B cell (primary cell): ENCODE measurements at regions not wholly inside any gene's neighbourhood (a gene's known extent, or its start where the extent isn't known, plus 50 kb on each side); places are given as distances from the start of the nearest gene placed in this dataset.

Experiments used
- ATAC-seq: fragments of 200-7000 bp; cut with Tn5 transposase; one replicate; pipeline ENCODE4 v1.10.0; 2021; ENCODE audit warnings: low read depth, mild to moderate bottlenecking, moderate number of reproducible peaks, moderate library complexity
- CTCF ChIA-PET: fragments of 350-600 bp; sonication (Branson Sonifier 250); formaldehyde crosslinking; loops from one replicate; lab custom pipeline; 2021; ENCODE audit warnings: antibody characterized with exemption, inconsistent platforms; lab: Charles Lee
- POLR2A ChIA-PET: fragments of 350-600 bp; sonication (Branson Sonifier 250); formaldehyde crosslinking; loops from one replicate; lab custom pipeline; 2021; ENCODE audit warnings: antibody characterized with exemption; lab: Charles Lee
- DNase-seq: peaks from one replicate; pipeline ENCODE4 v3.0.0; 2013
- H2AFZ ChIP-seq: 2 replicates; pipeline ENCODE4 v1.6.1; 2012; ENCODE audit warnings: mild to moderate bottlenecking, low read depth, low read length; ENCODE audit not compliant: insufficient read depth, poor library complexity, severe bottlenecking
- H3K27ac ChIP-seq, 2 donors: 1 replicate in 1 of 2; 2 replicates in 1 of 2; pipeline ENCODE4 v1.5.1; 2012 to 2013; ENCODE audit warnings: low read length in 2 of 2, mild to moderate bottlenecking in 2 of 2, moderate library complexity in 1 of 2
- H3K27me3 ChIP-seq, 4 experiments: fragments of 200-600 bp in 1 of 4; sonication (generic) in 1 of 4; replicated peaks in 1 of 4; 1 replicate in 2 of 4; 2 replicates in 2 of 4; pipeline versions ENCODE4 v1.6.1 to v1.7.0; 2013 to 2016; ENCODE audit warnings: low read length in 3 of 4, mild to moderate bottlenecking in 2 of 4, mixed read lengths in 1 of 4, moderate library complexity in 1 of 4; ENCODE audit not compliant: insufficient read depth in 4 of 4, control insufficient read depth in 3 of 4; ENCODE audit errors: control extremely low read depth in 1 of 4
- H3K36me3 ChIP-seq, 2 experiments: replicated peaks in 1 of 2; 1 replicate in 1 of 2; 2 replicates in 1 of 2; pipeline versions ENCODE4 v1.6.1 to v1.7.1; 2013; ENCODE audit warnings: low read length in 1 of 2; ENCODE audit not compliant: insufficient read depth in 2 of 2, control insufficient read depth in 1 of 2; ENCODE audit errors: control extremely low read depth in 1 of 2, extremely low read depth in 1 of 2
- H3K4me1 ChIP-seq, 2 donors: fragments of 200-600 bp in 1 of 2; sonication (generic) in 1 of 2; 1 replicate in 1 of 2; 2 replicates in 1 of 2; pipeline versions ENCODE4 v1.5.1 to v1.6.1; 2013 to 2017; ENCODE audit warnings: low read length in 2 of 2; ENCODE audit not compliant: control insufficient read depth in 2 of 2, insufficient read depth in 2 of 2
- H3K4me2 ChIP-seq: replicated peaks from 2 replicates; pipeline ENCODE3; 2012; ENCODE audit warnings: mild to moderate bottlenecking, low read depth, low read length; ENCODE audit not compliant: poor library complexity, severe bottlenecking
- H3K4me3 ChIP-seq, 5 experiments: fragments of 200-600 bp in 1 of 5; sonication (generic) in 1 of 5; 1 replicate in 3 of 5; 2 replicates in 2 of 5; pipeline versions ENCODE4 v1.5.1 to v1.7.0; 2011 to 2016; ENCODE audit warnings: low read length in 4 of 5, mild to moderate bottlenecking in 4 of 5, low read depth in 2 of 5, control low read depth in 1 of 5, moderate library complexity in 1 of 5; ENCODE audit not compliant: insufficient read depth in 1 of 5; ENCODE audit errors: control extremely low read depth in 1 of 5, extremely low read depth in 1 of 5
- H3K79me2 ChIP-seq: fragments of 200-600 bp; sonication (generic); one replicate; pipeline ENCODE4 v1.6.0; 2016; ENCODE audit warnings: low read length; ENCODE audit not compliant: control insufficient read depth, insufficient read depth
- H3K9ac ChIP-seq: fragments of 200-600 bp; sonication (generic); 2 replicates; pipeline ENCODE4 v1.6.1; 2017; ENCODE audit warnings: mild to moderate bottlenecking, low read length, moderate library complexity
- H3K9me3 ChIP-seq, 3 donors: one replicate each; pipeline versions ENCODE4 v1.6.1 to v1.7.1; 2013; ENCODE audit warnings: low read length in 2 of 3; ENCODE audit not compliant: control insufficient read depth in 2 of 3, insufficient read depth in 1 of 3; ENCODE audit errors: control extremely low read depth in 1 of 3
- H4K20me1 ChIP-seq: 2 replicates; pipeline ENCODE4 v1.6.0; 2012; ENCODE audit warnings: mild to moderate bottlenecking, low read length; ENCODE audit not compliant: insufficient read depth, control insufficient read depth, poor library complexity, severe bottlenecking
- H3K27ac Mint-ChIP-seq: one replicate; pipeline ENCODE4 v1.8.0; 2021; ENCODE audit warnings: mixed read lengths
- H3K27me3 Mint-ChIP-seq: one replicate; pipeline ENCODE4 v1.8.0; 2021; ENCODE audit warnings: mixed read lengths
- H3K4me1 Mint-ChIP-seq: one replicate; pipeline ENCODE4 v1.8.0; 2021; ENCODE audit warnings: mixed read lengths
- H3K4me3 Mint-ChIP-seq: one replicate; pipeline ENCODE4 v1.8.0; 2021; ENCODE audit warnings: mixed read lengths
- H3K9me3 Mint-ChIP-seq: one replicate; pipeline ENCODE4 v1.8.0; 2022; ENCODE audit warnings: mixed read lengths; ENCODE audit not compliant: insufficient read depth
- CTCF ChIP-seq: fragments of 200-600 bp; IDR thresholded peaks from one replicate; pipeline ENCODE4 v1.8.0; 2022; ENCODE audit warnings: antibody characterized with exemption, mild to moderate bottlenecking
- EZH2 ChIP-seq: IDR thresholded peaks from 2 replicates; pipeline ENCODE4 v1.6.1; 2012; ENCODE audit warnings: borderline replicate concordance, low read depth, mild to moderate bottlenecking, moderate library complexity, low read length; ENCODE audit not compliant: insufficient read depth, poor library complexity, severe bottlenecking
- WGBS: methylation state at CpG from one replicate; pipeline ENCODE4 v1.1.5; 2013; ENCODE audit warnings: missing lambda C conversion rate; ENCODE audit not compliant: insufficient coverage; 5-methylcytosine and 5-hydroxymethylcytosine counted together
- intact Hi-C: fragments of 100-400 bp; cut with micrococcal nuclease; formaldehyde crosslinking; loops from one replicate; pipeline ENCODE4 v1.10.0; 2022

GRCh38 chr4:14049946-14050345 lies 422.4 kb upstream of the BOD1L1 start:
- H2AFZ ChIP-seq: no peak overlapping the region
- no peak overlapping the region for H3K4me2 ChIP-seq
- DNase-seq: no peak
- no peak for ATAC-seq
- no peak overlapping the region for H3K4me3 ChIP-seq
- Mint-ChIP-seq H3K4me3 (no peak overlapping the region), H3K4me1 (no peaks in the 10 kb centered on the region), H3K9me3 (no peaks in the 10 kb centered on the region), H3K27me3 (peaks cover 5% of the 10 kb centered on the region), H3K27ac (no peak overlapping the region)
- H3K4me1 ChIP-seq: no peaks in the 10 kb centered on the region
- no peaks in the 10 kb centered on the region for H4K20me1 ChIP-seq
- ChIA-PET POLR2A (no interaction called here), CTCF (no interaction called here)
- no peaks in the 10 kb centered on the region for H3K79me2 ChIP-seq
- H3K9me3 ChIP-seq: no peaks in the 10 kb centered on the region
- no peaks in the 10 kb centered on the region for H3K36me3 ChIP-seq
- intact Hi-C loops: no loop called here
- TF ChIP-seq CTCF (no peak), EZH2 (no peak)
- no peak overlapping the region for H3K9ac ChIP-seq
- H3K27ac ChIP-seq: no peak overlapping the region
- H3K27me3 ChIP-seq: no peaks in the 10 kb centered on the region

- Histone ChIP-seq H3K9ac (no peak overlapping the region), H2AFZ (no peak overlapping the region), H3K27ac (no peak overlapping the region), H3K9me3 (no peaks in the 10 kb centered on the region), H3K4me1 (no peaks in the 10 kb centered on the region), H3K4me3 (no peak overlapping the region), H4K20me1 (no peaks in the 10 kb centered on the region), H3K27me3 (no peaks in the 10 kb centered on the region), H3K36me3 (no peaks in the 10 kb centered on the region), H3K79me2 (no peaks in the 10 kb centered on the region), H3K4me2 (no peak overlapping the region)
- H3K27me3 Mint-ChIP-seq: peaks cover 5% of the 10 kb centered on the region
- no peak overlapping the region for H3K4me3 Mint-ChIP-seq
- POLR2A ChIA-PET: no interaction called here
- no peaks in the 10 kb centered on the region for H3K4me1 Mint-ChIP-seq
- no peaks in the 10 kb centered on the region for H3K9me3 Mint-ChIP-seq
- DNase-seq: no peak
- H3K27ac Mint-ChIP-seq: no peak overlapping the region
- no peak for ATAC-seq
- TF ChIP-seq CTCF (no peak), EZH2 (no peak)
- 100% methylated on average over 1 of the region's 1 CpG for WGBS
- CTCF ChIA-PET: no interaction called here
- intact Hi-C loops: no loop called here
Measured at GRCh38 chr4:14053291-14053690, 425.8 kb upstream of the BOD1L1 start.
